Lower lobe of right lung (tissue), 2 donors: ENCODE measurements at regions not wholly inside any gene's neighbourhood (a gene's known extent, or its start where the extent isn't known, plus 50 kb on each side); places are given as distances from the start of the nearest gene placed in this dataset.

Source experiments
- ATAC-seq, 2 donors: fragments of 200-7000 bp; cut with Tn5 transposase; one replicate each; pipeline ENCODE4 v1.9.1; 2020 to 2022; ENCODE audit warnings: mild to moderate bottlenecking in 2 of 2, moderate library complexity in 2 of 2
- DNase-seq: peaks from one replicate; pipeline ENCODE4 v3.0.0-alpha.2; 2020
- H3K27ac ChIP-seq: fragments of 200-600 bp; one replicate; pipeline ENCODE4 v1.8.0; 2022
- H3K27me3 ChIP-seq: fragments of 200-600 bp; one replicate; pipeline ENCODE4 v1.8.0; 2022; ENCODE audit warnings: low read depth
- H3K36me3 ChIP-seq: fragments of 200-600 bp; one replicate; pipeline ENCODE4 v1.8.0; 2022; ENCODE audit warnings: mild to moderate bottlenecking
- H3K4me1 ChIP-seq: fragments of 200-600 bp; one replicate; pipeline ENCODE4 v1.8.0; 2022
- H3K4me3 ChIP-seq: fragments of 200-600 bp; one replicate; pipeline ENCODE4 v1.8.0; 2022; ENCODE audit warnings: mild to moderate bottlenecking
- H3K9me3 ChIP-seq: fragments of 200-600 bp; one replicate; pipeline ENCODE4 v1.8.0; 2022
- intact Hi-C: fragments of 100-400 bp; cut with DNase I; formaldehyde crosslinking; loops from one replicate; pipeline ENCODE4 v1.11.0; 2022
- TF ChIP-seq, protein P1 (sequence below): fragments of 200-600 bp; IDR thresholded peaks from one replicate; pipeline ENCODE4 v1.8.0; 2022; ENCODE audit warnings: antibody characterized with exemption, mild to moderate bottlenecking
- donor health status: DM: no; HTN: yes; CAD: no; lungs with severe emphysema.

- H3K27me3 ChIP-seq = no peaks in the 10 kb centered on the region
- no peaks in the 10 kb centered on the region for H3K9me3 ChIP-seq
- ATAC-seq (no peak), DNase-seq (no peak)
- no peak overlapping the region for H3K27ac ChIP-seq
- H3K4me1 ChIP-seq = no peaks in the 10 kb centered on the region
- no peak overlapping the region for H3K4me3 ChIP-seq
- intact Hi-C loops = no loop called here
- no peaks in the 10 kb centered on the region for H3K36me3 ChIP-seq
- TF ChIP-seq, protein P1, sequence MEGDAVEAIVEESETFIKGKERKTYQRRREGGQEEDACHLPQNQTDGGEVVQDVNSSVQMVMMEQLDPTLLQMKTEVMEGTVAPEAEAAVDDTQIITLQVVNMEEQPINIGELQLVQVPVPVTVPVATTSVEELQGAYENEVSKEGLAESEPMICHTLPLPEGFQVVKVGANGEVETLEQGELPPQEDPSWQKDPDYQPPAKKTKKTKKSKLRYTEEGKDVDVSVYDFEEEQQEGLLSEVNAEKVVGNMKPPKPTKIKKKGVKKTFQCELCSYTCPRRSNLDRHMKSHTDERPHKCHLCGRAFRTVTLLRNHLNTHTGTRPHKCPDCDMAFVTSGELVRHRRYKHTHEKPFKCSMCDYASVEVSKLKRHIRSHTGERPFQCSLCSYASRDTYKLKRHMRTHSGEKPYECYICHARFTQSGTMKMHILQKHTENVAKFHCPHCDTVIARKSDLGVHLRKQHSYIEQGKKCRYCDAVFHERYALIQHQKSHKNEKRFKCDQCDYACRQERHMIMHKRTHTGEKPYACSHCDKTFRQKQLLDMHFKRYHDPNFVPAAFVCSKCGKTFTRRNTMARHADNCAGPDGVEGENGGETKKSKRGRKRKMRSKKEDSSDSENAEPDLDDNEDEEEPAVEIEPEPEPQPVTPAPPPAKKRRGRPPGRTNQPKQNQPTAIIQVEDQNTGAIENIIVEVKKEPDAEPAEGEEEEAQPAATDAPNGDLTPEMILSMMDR = no peak
Observed at GRCh38 chr2:6079405-6079804, 387.2 kb downstream of the SOX11 start.

- no peaks in the 10 kb centered on the region for H3K27me3 ChIP-seq
- intact Hi-C loops = no loop called here
- DNase-seq = no peak
Observed at GRCh38 chr2:6080932-6081753, 389.0 kb downstream of the SOX11 start.

GRCh38 chr2:6081955-6082624 lies 389.9 kb downstream of the SOX11 start:
- H3K4me3 ChIP-seq = no peak overlapping the region
- no peak overlapping the region for H3K27ac ChIP-seq
- no peak for ATAC-seq
- H3K9me3 ChIP-seq = no peaks in the 10 kb centered on the region
- intact Hi-C loops = no loop called here
- H3K36me3 ChIP-seq = no peaks in the 10 kb centered on the region
- no peak for DNase-seq
- H3K4me1 ChIP-seq = no peaks in the 10 kb centered on the region
- no peaks in the 10 kb centered on the region for H3K27me3 ChIP-seq
- TF ChIP-seq, protein P1 = no peak

More at GRCh38 chr2:6080932-6081753, 389.0 kb downstream of the SOX11 start:
- Histone ChIP-seq H3K36me3 (no peaks in the 10 kb centered on the region), H3K4me3 (no peak overlapping the region), H3K4me1 (no peaks in the 10 kb centered on the region), H3K9me3 (no peaks in the 10 kb centered on the region), H3K27ac (no peak overlapping the region)
- TF ChIP-seq, protein P1 = no peak
- no peak for ATAC-seq

DNA sequence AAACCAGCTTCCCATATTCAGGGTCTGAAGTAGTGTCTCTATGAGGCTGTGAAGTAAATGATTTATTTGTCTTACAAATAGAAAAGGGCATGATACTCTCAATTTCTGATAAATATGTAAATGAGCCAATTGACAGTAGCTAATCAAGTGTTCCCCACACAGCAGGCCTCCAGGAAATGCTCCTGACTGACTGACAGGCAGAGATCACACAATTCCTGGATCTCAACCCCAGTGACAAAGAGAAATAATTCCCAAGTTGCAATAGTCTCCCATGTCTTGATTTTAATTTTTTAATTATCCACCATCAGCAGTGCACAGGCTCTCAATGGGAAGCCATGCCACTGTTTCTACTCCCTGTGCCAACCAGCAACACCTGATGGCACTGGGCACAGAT lies 390.4 kb downstream of the SOX11 start:
- Histone ChIP-seq H3K9me3 (no peaks in the 10 kb centered on the region), H3K36me3 (no peaks in the 10 kb centered on the region), H3K4me3 (no peak overlapping the region), H3K27me3 (no peaks in the 10 kb centered on the region), H3K4me1 (no peaks in the 10 kb centered on the region), H3K27ac (no peak overlapping the region)
- ATAC-seq = no peak
- TF ChIP-seq, protein P1 = no peak
- no peak for DNase-seq
- intact Hi-C loops = no loop called here

- Histone ChIP-seq H3K27ac (no peak overlapping the region), H3K27me3 (no peaks in the 10 kb centered on the region), H3K4me3 (no peak overlapping the region), H3K36me3 (no peaks in the 10 kb centered on the region), H3K9me3 (no peaks in the 10 kb centered on the region), H3K4me1 (no peaks in the 10 kb centered on the region)
- no peak for ATAC-seq
- intact Hi-C loops = no loop called here
- TF ChIP-seq, protein P1 = no peak
- DNase-seq = no peak
Observed at GRCh38 chr2:6083136-6083535, 391.0 kb downstream of the SOX11 start.
